RWPE1 (cell line): ENCODE measurements at regions not wholly inside any gene's neighbourhood (a gene's known extent, or its start where the extent isn't known, plus 50 kb on each side); places are given as distances from the start of the nearest gene placed in this dataset.

Experiments used
- CTCF ChIA-PET: fragments of 350-600 bp; sonication (Branson Sonifier 250); formaldehyde crosslinking; extraction: SDS; loops from one replicate; lab custom pipeline; 2021; lab: Yijun Ruan, JAX
- POLR2A ChIA-PET: fragments of 400-600 bp; formaldehyde crosslinking; extraction: SDS; loops from one replicate; lab custom pipeline; 2020; ENCODE audit warnings: antibody characterized with exemption; ENCODE audit not compliant: low non-redundant PET; lab: Yijun Ruan, JAX
- DNase-seq: peaks from one replicate; pipeline ENCODE4 v3.0.0; 2012; ENCODE audit warnings: low spot score
- H3K27ac ChIP-seq: fragments of 450-650 bp; 2 replicates; pipeline ENCODE4 v1.5.1; 2017
- TF ChIP-seq, protein P1 (sequence below): fragments of 450-650 bp; conservative IDR thresholded peaks from 2 replicates; pipeline ENCODE4 v1.5.1; 2017; ENCODE audit warnings: low read depth, mild to moderate bottlenecking

DNA sequence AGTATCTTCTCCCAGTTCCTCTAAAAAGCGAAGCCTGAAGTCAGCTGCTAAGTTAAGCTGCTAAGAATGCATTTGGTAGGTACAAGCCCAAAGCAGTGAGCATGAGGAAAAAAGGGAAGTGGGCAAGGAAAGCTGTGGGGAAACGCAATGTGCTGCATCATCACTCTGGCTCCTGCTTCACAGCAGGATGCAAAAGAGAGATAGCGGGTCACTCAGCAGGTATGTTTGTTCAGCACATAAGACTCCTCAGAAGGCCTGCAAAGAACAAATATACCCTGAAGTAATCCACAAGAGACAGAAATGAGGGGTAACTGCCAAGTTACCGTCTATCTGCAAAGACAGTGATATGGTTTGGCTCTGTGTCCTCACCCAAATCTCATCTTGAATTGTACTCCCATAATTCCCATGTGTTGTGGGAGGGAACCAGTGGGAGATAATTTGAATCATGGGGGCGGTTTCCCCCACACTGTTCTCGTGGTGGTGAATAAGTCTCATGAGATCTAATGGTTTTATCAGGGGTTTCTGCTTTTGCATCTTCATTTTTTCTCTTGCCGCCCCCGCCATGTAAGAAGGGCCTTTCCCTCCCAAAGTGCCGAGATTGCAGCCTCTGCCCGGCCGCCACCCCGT is 127.4 kb upstream of the EGLN3 start:
- ChIA-PET CTCF (no interaction called here), POLR2A (no interaction called here)
- TF ChIP-seq, protein P1, sequence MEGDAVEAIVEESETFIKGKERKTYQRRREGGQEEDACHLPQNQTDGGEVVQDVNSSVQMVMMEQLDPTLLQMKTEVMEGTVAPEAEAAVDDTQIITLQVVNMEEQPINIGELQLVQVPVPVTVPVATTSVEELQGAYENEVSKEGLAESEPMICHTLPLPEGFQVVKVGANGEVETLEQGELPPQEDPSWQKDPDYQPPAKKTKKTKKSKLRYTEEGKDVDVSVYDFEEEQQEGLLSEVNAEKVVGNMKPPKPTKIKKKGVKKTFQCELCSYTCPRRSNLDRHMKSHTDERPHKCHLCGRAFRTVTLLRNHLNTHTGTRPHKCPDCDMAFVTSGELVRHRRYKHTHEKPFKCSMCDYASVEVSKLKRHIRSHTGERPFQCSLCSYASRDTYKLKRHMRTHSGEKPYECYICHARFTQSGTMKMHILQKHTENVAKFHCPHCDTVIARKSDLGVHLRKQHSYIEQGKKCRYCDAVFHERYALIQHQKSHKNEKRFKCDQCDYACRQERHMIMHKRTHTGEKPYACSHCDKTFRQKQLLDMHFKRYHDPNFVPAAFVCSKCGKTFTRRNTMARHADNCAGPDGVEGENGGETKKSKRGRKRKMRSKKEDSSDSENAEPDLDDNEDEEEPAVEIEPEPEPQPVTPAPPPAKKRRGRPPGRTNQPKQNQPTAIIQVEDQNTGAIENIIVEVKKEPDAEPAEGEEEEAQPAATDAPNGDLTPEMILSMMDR, result no peak
- no peak overlapping the region for H3K27ac ChIP-seq
- no peak for DNase-seq

DNA sequence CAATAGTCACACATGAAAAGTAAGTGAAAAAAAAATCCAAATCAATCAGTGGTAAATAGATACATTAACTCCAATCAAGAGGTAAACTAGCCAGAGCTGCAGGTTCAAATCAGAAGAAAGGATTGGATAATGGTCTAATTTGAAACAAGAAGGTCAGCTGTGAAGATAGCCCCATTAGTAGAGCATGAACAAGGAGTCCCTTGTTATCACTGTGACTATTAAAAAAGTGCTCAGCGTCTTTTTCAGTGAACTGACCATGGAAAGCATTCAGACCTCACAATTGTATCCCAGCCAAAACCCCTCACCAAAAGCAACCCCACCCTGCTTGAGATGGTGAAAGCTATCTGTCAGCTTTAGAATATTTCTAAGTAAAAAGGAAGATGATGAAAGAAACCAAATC is 125.0 kb upstream of the EGLN3 start:
- TF ChIP-seq, protein P1, result no peak
- CTCF ChIA-PET, result no interaction called here
- POLR2A ChIA-PET, result interaction anchor here (1.0 kb wide), 1 partner anchor 16 kb away, joined by 5 read pairs; no protein-coding TSS in a partner anchor

DNA sequence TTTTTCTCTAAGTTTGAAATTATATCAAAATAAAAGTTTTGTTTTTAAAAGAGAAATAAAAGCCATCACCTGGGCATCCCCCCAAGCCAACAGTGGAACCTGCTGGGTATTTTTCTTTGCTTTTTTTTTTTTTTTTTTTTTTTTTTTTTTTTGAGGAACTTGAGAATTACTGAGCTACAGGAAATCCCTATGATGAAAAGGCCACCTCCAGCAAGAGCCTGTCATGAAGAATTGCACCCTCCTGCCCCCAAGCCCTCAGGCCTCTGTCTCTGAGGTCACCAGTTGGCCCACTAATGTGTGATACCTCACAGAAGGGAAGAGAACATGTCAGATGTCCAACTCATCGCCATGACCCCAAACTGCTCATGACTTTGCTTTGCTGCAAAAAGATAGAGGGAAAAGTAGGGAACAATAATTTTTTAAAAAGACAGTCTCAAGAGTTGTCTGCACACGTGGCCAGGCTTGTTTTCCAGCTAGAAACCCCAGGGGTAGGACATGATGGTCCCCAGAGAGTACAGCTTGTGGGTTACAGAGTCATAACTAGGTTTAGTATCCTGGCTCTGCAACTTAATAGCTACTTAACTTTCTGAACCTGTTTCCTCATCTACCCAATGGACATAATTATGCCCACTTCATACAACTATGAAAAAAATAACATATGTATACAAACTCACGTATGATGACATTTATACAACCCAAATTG is 124.3 kb upstream of the EGLN3 start:
- H3K27ac ChIP-seq, result no peak overlapping the region
- ChIA-PET CTCF (interaction anchor here (0.6 kb wide), 1 partner anchor 13 kb away, joined by 4 read pairs; no protein-coding TSS in a partner anchor), POLR2A (interaction anchor here (1.0 kb wide), 1 partner anchor 15 kb away, joined by 5 read pairs; no protein-coding TSS in a partner anchor)
- no peak for DNase-seq
- TF ChIP-seq, protein P1, result no peak

More for the DNA sequence above, 125.0 kb upstream of the EGLN3 start:
- no peak overlapping the region for H3K27ac ChIP-seq
- DNase-seq, result no peak

DNA sequence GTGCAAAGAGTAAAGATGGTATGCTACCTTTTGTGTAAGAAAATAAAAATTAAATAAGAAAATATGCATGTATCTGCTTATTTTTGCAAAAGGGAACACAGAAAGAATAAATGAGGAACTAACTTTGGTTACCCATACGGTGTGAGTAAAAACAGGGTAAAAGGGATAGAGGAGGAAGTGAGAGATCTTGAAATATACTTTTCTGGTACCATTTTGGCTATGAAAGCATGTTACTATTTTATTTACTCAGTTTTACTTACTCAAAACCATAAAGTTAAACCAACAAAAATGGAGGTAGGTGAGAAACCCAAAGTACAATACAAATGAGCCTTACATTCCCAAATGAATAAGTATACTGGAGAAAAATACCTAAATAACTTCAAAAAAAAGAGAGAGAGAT is 122.0 kb upstream of the EGLN3 start:
- TF ChIP-seq, protein P1, result no peak
- CTCF ChIA-PET, result no interaction called here
- POLR2A ChIA-PET, result no interaction called here
- DNase-seq, result no peak
- no peak overlapping the region for H3K27ac ChIP-seq

DNA sequence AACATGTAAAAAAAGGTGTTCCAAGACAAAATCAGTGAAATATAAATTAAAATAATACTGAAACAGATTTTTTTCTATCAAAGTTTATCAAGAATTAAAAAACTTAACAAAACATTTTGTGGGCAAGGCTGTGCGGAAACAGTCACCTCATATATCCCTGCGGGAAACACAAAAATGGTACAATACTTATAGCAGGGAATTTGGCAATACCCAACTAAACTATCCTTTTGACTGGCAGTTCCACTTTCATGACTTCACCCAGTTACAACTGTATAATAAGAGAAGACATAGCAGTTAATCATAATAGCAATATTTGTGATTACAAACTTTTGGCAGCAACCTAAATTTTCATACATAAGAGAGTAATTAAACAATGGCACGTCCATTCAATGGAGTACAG is 121.5 kb upstream of the EGLN3 start:
- ChIA-PET CTCF (no interaction called here), POLR2A (no interaction called here)

DNA sequence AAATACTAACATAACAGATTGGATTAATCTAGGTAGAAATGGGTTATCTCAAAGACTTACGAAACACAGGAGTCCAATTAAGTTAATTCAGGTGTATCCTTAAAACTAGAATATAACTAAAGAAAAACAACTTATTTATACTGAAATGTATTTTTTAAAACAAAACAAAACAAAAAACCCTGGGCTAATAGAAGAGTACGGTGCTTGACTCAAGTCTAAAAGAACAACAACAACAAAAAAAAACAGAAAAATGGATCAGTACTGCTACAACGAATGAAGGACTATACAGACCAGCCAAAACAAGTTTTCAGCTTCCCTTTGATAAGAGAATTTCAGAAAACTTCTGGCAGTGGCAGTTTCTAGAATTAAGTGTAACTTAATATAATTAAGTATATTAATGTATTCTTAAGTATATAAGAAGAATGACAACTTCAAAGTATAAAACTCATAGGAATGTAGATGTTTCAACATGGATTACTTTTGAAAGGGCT is 120.1 kb upstream of the EGLN3 start:
- TF ChIP-seq, protein P1, result no peak
- ChIA-PET POLR2A (no interaction called here), CTCF (no interaction called here)

More for the DNA sequence above, 121.5 kb upstream of the EGLN3 start:
- no peak overlapping the region for H3K27ac ChIP-seq
- no peak for DNase-seq
- TF ChIP-seq, protein P1, result no peak

More for the DNA sequence above, 120.1 kb upstream of the EGLN3 start:
- no peak overlapping the region for H3K27ac ChIP-seq
- DNase-seq, result no peak
